Stomach (tissue), 4 donors: ENCODE measurements at regions not wholly inside any gene's neighbourhood (a gene's known extent, or its start where the extent isn't known, plus 50 kb on each side); places are given as distances from the start of the nearest gene placed in this dataset.

Source experiments
- CTCF ChIP-seq, 7 experiments: fragments of 450-650 bp in 4 of 7; fragments of 200-600 bp in 3 of 7; sonication (generic) in 3 of 7; IDR thresholded peaks; one replicate each; pipeline ENCODE4 v1.5.1; 2016 to 2019; ENCODE audit warnings: antibody characterized with exemption in 7 of 7, control low read depth in 2 of 7, mild to moderate bottlenecking in 1 of 7
- EP300 ChIP-seq: sonication (generic); formaldehyde crosslinking; IDR thresholded peaks from one replicate; pipeline ENCODE4 v1.6.1; 2017; ENCODE audit warnings: antibody characterized with exemption
- POLR2A ChIP-seq, 4 donors: fragments of 450-650 bp; IDR thresholded peaks; one replicate each; pipeline ENCODE4 v1.6.1; 2016; ENCODE audit warnings: antibody characterized with exemption in 4 of 4, control low read depth in 2 of 4, mild to moderate bottlenecking in 1 of 4, moderate library complexity in 1 of 4
- POLR2AphosphoS5 ChIP-seq, 3 donors: sonication (generic); formaldehyde crosslinking; IDR thresholded peaks; one replicate each; pipeline ENCODE4 v1.6.1; 2016; ENCODE audit warnings: antibody characterized with exemption in 3 of 3

- TF ChIP-seq POLR2A (IDR thresholded peaks at IDR 0.05) (no peak), CTCF (IDR thresholded peaks at IDR 0.05) (no peak), EP300 (no peak), POLR2AphosphoS5 (IDR thresholded peaks at IDR 0.05) (no peak)
Measured at GRCh38 chr16:86730086-86730485, 151.7 kb downstream of the FOXL1 start.
